ENCODE measurements at regions not wholly inside any gene's neighbourhood (a gene's known extent, or its start where the extent isn't known, plus 50 kb on each side); places are given as distances from the start of the nearest gene placed in this dataset.
"Not testable (repeated sequence)": the region's sequence is repeated elsewhere in the genome, so short reads cannot be mapped to it uniquely, and the experiment has no call there.

DNA sequence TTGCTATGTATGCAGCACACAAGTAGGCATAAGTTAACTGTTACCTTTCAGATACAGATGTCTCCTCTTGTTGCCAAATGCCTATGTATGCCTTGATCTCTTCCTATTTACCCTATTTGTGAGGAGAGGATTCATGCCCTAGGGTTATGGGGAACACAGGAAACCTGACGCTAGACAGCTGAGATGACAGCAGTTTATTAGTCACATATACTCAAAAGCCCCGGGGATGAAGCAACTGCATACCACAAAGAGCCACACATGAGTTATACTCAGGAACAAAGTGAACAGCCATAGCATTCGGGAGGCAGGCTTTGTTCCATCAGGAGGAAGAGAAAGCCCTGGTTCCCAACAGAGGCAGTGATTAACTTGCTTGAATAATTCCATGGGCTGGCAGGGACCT lies 1011.7 kb upstream of the PCDH7 start:
- DNase-seq (ENCODE audit: low spot score) = no peak

DNA sequence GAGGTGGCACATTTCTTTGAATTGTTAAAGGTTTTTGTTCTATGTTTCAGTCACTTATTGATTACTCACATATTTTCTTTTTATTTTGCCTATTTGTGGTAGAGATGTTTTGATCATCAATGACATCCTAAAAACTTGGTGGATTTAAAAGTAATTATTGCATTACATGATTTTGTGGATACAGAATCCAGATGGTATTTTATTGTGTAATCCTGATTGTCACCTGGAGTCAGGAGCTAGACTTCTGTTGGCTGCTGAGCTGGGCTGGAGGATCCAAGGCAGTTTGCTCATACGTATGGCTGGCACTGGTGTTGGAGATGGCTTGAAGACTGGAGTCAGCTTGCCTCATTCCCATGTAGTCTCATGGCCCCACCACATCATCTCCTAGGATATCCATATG lies 1009.6 kb upstream of the PCDH7 start:
- no peak for DNase-seq (ENCODE audit: low spot score)

DNA sequence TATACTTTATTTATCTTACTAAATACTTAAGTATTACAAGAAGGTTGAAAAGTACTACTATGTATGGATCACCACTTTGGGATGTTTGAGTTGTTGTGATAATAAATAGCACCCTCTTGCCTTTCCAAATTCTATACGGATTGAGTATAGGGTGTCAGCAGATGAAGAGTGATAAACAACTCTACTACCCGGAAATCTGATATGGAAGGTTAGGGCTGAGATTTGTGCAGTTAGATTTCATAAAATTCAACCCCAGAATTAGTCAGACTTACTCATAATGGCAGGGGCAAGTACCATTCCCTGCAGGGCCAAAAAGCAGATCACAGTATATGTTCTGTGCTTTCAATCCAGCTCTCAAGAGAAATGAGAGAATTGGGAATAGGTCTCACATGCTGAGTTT lies 1008.9 kb upstream of the PCDH7 start:
- DNase-seq (ENCODE audit: low spot score) = no peak

DNA sequence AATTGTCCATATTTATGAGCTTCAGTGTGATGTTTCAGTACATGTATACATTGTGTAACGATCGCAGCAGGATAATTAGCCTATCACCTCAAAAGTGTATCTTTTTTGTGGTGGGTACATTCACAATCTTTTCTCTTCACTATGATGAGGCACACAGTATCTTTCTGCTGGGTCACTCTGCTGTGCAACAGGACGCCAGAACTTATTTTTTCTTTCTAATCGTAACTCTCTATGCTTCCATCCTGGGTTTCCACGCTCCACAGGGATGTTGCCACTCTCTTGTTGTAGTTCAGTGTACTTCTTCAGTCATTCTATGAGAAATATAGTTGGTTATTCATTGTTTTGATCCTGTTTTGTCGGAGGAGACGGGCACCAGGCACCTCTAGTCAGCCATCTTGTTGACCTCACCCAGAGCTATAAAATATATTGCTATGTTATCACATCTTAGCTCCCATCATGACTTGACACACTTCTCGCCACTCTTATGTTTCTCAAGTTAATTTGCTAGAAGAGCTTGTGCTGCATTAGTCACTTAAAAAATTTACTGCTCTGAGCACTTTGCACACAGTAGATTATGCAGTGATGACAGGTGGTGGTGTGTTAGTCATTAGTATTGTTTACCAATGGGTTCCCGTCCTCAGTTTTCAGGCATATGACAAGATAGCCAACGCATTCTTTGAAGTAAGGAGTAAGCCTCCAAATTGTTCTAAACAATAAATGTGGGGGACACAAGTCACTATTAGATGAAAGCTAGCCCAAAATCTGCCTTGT lies 1002.7 kb upstream of the PCDH7 start:
- DNase-seq (ENCODE audit: low spot score) = no peak

DNA sequence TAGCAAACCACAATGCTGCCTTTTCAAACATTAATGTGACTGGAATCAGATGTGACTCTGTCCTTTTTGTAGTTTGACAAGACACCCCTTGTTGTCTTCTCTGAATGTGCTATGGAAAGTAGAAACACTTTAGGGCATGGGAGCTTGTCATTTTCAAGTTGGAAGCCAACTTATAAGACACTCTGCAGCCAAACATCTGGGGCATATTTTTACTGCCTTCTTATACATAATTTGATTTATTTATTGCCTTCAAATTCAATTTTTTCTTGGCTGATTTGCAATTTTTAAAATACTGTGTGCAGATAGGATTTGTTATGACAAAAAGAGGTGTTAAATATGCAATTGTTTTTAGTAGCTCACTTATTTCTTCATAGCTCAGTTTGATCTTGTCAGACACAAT lies 1002.0 kb upstream of the PCDH7 start:
- DNase-seq (ENCODE audit: low spot score) = no peak

DNA sequence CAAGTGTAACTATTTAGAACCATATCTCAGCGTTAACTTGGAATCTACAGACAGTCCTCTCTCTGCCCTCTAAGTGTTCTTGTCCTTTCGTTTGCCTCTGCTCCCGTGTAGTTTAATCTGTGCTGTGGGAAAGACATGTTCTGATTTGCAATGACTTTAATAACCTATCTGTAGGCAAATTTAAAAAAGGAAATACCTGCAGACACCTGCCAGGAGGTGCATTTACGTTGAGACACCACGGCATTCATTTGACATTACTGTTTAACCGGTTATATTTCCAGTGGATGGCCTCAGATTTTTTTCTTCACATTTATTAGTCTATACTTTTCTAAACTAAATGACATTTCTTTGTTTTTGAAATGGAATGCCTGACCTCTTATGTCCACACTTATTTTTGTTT lies 997.9 kb upstream of the PCDH7 start:
- DNase-seq (ENCODE audit: low spot score) = no peak

DNA sequence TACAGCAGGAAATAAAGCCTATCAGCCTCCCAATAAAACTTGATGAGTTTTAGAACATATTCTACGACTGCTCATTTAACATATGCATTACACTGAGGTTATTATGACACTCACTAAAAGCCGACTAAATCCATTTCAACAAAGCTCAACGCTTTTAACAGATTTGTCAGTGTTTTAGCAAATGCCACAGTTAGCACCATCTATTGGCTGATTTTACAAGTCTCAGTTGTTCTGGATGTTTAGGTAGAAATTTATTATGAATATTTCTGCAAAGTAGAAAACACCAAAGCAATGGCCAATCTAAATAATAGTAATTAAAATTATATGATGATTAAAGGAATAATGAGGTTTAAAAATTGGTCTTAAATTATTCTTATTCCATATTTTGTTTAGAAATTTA lies 993.2 kb upstream of the PCDH7 start:
- DNase-seq (ENCODE audit: low spot score) = no peak

DNA sequence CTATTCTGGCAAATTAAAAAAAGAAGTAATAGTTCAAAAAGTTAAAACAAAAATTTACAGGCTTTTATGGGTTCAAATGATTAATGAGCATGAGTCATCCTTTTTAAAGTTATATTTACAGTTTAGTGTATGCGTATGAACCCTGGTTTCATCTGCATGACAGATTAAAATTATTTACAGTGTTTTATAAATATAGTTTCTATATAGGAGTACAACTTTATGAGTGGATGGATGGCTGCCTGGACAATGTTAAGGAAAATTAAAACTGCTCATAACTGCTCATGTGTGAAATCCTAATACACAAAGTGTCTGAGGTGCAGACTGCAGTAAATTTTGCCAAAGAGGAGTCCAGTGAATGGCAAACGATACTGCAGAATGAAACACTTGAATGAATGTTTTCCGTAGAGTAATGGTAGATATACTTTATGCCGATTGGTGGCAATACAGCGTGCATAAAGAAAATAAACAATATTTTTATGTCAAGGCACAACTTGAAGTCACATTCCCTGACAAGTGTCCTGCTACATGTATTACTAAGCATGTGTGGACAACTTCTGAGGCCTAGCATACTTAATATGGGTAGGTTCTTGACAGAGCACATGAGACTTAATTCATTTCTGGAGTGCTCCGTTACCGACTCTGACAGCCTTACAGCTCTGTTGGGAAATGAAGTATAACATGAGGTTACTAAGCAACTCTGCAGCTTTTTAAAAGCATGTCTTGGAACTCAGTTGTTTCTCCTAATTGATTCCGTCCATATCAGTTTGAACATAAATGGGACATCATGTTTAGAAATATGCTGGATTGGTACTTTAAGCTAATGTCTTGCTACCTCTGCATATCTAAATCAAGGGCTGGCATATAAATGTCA lies 985.6 kb upstream of the PCDH7 start:
- no peak for DNase-seq (ENCODE audit: low spot score)

DNA sequence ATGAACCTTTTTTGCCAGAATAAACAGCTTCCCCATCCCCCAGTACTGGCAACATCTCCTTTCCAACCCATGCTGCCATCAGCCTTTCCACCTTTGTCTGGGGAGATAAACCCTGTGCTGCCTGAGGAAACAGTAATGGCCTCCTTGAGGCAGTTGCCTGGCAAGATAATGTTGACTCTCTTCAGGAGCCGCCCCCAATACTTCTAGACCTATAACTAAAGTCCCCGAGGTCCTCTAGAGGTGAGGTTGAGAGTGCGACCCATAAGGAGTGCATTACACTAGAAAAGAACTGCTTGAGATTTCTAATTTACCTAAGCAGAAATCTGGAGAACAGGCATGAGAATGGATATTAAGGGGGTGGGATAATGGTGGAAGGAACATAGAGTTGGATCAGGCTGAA lies 963.2 kb upstream of the PCDH7 start:
- DNase-seq (ENCODE audit: low spot score) = no peak

DNA sequence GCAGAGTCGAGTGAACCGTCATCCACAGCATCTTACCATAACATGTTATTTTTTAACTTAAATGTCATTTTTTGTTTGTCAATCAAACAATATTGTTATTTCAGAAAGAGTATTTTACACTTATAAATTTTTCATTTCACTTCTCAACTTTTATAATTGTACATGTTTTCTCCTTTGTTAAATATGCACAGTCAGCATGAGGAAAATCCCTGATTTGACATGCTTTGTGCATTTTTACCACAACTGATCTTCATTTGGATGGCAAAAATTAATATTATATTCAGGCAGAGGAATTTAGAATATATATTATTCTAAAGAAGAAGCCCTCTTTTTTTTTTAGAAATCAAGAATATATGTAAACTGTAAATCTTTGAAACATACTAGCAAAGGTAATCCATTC lies 958.0 kb upstream of the PCDH7 start:
- DNase-seq (ENCODE audit: low spot score) = no peak

DNA sequence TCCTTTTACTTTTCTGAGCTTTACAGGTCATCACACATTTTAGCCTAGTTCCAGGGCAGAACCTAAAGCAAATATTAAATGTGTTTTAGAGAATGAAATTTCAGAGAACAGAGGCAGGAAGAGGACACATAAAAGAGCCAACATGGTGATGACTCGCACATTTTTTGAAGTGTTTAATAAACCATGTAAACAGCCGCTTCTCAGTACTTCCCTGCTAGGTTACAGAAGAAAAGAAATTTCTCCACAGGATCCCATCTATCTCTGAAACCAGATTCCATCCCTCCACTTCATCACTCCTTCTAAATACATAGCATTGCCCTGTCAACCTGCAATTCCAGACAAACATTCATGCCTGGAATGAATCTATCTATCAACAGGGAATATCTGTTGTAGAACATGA lies 949.5 kb upstream of the PCDH7 start:
- no peak for DNase-seq (ENCODE audit: low spot score)

DNA sequence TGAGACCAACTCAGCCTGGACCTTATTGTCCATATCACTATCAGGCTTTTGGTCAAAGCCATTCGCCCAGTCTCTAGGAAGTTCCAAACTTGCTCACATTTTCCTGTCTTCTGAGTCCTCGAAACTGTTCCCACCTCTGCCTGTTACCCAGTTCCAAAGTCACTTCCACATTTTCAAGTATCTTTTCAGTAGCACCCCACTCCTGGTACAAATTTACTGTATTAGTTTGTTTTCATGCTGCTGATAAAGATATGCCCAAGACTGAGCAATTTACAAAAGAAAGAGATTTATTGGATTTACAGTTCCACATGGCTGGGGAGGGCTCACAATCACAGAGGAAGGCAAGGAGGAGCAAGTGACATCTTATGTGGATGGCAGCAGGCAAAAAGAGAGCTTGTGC lies 932.0 kb upstream of the PCDH7 start:
- DNase-seq (ENCODE audit: low spot score) = not testable (repeated sequence)

DNA sequence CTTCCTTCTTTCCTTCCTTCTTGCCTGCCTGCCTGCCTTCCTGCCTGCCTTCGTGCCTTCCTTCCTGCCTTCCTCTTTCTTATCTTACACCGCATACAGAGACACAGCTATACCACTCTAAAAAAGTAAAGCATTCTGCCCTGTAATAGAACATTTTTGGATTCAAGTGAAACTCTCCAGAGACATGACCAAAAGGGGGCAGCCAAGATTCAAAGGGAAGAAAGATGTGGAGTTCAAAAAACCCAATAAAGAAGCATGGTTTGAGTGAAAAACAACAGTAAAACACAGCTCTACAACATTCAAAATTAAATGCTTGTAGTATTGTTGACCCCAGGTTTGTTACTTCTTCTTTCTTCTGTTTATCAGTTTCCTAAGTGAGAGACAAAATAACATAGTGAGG lies 914.9 kb upstream of the PCDH7 start:
- peak; percentile 5 for DNase-seq (ENCODE audit: low spot score)

DNA sequence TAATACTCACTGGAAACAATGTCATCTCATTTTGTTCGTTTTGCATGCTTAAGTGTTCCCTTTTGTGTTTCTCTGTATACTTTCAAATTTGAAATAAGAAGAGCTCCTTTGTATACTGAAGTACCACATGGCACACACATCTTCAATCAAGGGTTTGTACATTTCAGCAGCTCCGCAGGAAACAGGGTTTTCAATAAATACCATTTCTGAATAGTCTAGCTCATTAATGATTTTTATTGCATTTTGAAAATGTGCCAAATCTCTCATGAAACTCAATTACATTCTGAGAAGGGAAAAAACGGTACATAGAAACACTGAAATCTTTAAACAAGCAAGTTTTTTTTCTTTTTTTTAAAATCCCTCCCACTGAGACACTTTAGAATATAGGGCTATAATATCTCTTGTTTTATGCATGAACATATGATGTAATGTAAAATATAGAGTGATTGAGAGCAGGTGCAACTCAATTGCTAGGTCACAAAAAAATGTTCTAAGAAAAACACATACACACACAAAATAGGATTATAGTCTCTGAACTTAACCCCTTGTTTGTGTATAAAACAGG lies 914.2 kb upstream of the PCDH7 start:
- DNase-seq (ENCODE audit: low spot score) = no peak

DNA sequence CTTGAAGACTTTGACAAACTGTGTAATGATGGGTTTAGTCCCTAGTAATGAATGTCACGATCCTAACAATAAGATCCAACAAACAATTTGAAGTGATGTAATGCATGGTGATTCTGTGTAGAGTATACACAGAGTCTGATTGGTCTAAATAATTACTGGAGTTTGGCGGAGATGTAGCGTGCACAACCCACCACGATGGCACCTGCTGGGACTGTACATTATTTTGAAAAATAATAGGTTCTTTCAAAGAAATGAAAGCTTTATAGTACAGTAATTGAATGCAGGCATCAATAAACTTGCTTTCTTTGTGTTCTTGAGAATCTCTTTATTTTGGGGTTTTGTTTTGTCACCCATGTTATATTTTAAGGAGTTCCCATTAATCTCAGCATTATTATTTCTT lies 902.2 kb upstream of the PCDH7 start:
- no peak for DNase-seq (ENCODE audit: low spot score)

DNA sequence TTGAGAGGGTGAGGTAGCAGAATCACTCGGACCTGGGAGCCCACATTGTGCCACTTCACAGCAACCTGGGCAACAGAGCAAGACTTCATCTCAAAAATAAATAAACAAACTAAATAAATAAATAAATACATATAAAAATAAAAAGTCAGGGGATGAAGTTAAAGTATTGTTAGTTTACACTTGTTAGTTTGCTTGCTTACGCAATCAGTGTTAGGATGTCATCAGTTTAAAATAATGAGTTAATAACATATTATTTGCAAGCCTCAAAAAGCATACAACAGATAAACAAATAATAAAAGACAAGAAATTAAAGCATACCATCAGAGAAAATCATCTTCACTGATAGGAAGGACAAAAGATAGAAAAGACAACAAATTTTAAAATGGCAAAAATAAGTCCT lies 891.1 kb upstream of the PCDH7 start:
- DNase-seq (ENCODE audit: low spot score) = no peak

DNA sequence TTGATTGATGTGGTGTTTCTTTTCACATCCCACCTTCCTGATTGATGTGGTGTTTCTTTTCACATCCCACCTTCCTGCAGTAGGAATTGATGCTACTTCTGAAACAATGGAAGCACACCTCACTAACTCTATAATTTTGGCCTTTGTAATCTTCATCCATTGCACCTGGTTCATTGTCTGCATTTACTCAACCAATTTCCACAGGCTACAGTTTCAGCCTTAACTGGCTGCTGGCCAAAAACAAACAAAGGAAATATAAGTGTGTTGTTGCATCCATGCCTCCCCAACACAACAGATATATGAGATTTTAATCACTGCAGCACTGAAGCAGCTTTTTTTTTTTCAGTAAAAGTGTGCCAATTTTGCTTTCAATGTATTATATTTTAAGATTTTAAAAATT lies 867.6 kb upstream of the PCDH7 start:
- no peak for DNase-seq (ENCODE audit: low spot score)

DNA sequence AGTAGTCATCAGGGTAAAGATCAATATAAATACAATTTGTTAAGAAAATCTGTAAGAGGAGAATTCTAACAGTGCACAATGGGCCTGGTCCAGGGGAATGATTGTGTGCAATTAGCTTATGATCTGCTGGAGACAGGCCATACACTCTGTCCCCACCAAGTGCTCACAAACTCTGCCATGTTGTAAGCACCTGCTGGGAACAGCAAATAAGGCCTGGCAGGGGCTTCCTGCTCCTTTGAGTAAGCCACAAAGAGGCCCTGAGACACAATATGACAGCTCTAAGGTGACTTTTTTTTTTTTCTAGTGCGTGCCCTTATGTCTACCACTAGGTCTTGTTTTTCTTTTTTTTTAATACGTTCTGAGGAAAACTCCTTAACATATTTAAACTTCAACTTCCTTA lies 866.3 kb upstream of the PCDH7 start:
- no peak for DNase-seq (ENCODE audit: low spot score)

DNA sequence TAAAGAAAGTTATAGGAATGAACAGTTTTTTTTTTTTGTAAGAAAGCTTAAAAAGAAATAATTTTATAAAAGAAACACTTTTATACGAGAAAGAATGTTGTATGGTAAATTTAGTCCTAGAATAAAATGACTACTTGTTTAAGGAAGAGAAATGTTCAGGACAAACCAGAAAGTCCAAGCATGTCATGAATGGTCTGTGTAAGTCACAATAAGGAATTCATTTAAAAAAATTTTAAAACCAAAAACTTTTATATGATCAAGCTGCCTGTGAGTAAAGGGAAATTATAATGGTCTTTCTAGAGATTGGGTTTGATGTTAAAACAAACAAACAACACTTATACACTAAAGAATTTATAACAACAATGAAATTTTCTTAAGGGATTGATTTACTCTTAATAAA lies 858.9 kb upstream of the PCDH7 start:
- DNase-seq (ENCODE audit: low spot score) = no peak

DNA sequence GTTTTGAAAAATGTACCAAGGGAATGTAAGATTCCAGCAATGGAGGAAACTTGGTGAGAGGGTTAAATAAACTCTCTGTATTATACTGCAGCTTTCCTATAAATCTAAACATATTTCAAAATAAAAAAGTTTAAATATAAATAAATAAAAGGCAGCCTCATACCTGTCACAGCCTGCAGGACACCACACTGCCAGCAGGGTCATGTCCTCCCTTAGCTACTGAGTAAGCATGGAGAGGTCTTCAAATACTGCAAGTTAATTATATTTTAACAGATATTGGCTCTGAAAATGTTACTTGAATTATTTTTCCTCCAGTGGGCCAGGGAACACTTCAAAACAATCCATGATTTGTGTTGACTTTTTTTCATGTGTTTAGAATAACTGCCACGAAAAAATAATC lies 852.8 kb upstream of the PCDH7 start:
- no peak for DNase-seq (ENCODE audit: low spot score)

DNA sequence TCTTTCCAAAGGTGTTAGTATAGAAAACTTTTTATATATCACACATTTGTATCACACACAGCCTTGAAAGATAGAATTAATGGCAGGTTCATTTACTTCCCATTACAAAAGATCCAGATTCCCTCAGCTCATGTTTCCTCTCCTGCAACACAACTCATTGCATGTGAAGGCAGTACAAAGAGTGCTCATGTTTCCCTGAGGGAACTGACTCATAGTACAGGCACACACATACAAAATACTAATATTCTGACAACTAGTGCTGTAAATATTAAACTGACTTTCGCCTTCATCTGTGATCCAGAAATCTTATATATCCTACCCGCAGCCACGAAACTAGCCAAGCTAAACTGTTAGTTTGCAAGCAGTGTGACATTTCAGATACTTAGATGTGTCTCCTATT lies 819.8 kb upstream of the PCDH7 start:
- no peak for DNase-seq (ENCODE audit: low spot score)

DNA sequence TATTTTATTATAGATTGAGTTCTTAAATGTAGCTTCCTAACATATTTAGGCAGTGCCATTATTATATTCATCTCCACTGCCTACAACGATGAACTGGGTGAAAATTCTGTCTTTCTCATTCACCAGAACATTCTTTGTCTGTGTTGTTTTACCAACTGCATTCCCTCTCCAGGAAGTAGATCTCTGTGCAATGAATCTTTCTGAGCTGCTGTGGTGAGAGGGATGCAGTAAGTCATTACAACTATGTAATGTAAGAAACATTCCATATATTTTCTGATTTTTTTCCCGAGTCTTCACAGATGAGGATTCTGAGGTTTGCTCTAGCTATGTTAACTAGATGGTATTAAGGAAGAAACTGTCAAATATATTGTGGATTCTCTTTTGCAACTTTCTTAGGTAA lies 811.9 kb upstream of the PCDH7 start:
- no peak for DNase-seq (ENCODE audit: low spot score)

DNA sequence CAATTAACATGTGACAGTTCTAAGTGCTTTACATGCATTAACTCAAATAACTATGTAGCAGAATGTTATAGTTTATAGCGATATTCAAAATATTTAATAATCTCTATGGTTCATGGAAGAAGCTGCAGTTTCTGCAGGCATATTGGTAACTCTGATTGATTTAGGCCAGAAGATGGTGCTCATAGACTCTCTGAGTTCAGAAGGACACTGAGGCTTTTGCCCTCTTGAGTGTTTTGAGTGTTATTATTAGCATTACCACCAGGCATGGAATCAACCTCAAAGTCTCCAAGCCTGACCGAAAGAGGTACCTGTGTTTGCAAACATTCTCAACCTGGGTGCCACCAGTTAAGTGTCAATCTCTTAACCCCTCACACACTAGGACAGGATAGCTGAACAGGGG lies 792.3 kb upstream of the PCDH7 start:
- no peak for DNase-seq (ENCODE audit: low spot score)

All from SK-N-DZ (cell line).